ENCODE measurements at regions not wholly inside any gene's neighbourhood (a gene's known extent, or its start where the extent isn't known, plus 50 kb on each side); places are given as distances from the start of the nearest gene placed in this dataset.
A peak's percentile ranks its signal among the peaks of the same experiment; 100 is the strongest.
"Not testable (repeated sequence)": the region's sequence is repeated elsewhere in the genome, so short reads cannot be mapped to it uniquely, and the experiment has no call there.

- no peak for DNase-seq
These were observed 391.5 kb downstream of the CD83 start for GRCh38 chr6:14509120-14509519.

GRCh38 chr6:14510038-14510437, 392.5 kb downstream of the CD83 start:
- DNase-seq = no peak

- DNase-seq = no peak
These were observed 393.6 kb downstream of the CD83 start for GRCh38 chr6:14511061-14511586.

GRCh38 chr6:14512246-14512645, 394.7 kb downstream of the CD83 start:
- no peak for DNase-seq

- DNase-seq = no peak
These were observed 396.2 kb downstream of the CD83 start for GRCh38 chr6:14513496-14514393.

- DNase-seq = no peak
These were observed 399.4 kb downstream of the CD83 start for GRCh38 chr6:14516956-14517355.

- no peak for DNase-seq
These were observed 400.0 kb downstream of the CD83 start for GRCh38 chr6:14517516-14518105.

GRCh38 chr6:14518515-14519217, 401.1 kb downstream of the CD83 start:
- DNase-seq = no peak

- no peak for DNase-seq
These were observed 402.5 kb downstream of the CD83 start for GRCh38 chr6:14520029-14520428.

- no peak for DNase-seq
These were observed 403.0 kb downstream of the CD83 start for GRCh38 chr6:14520536-14520935.

- no peak for DNase-seq
These were observed 403.6 kb downstream of the CD83 start for GRCh38 chr6:14521141-14521540.

GRCh38 chr6:14521861-14522260, 404.3 kb downstream of the CD83 start:
- not testable (repeated sequence) for DNase-seq

- no peak for DNase-seq
These were observed 406.7 kb downstream of the CD83 start for GRCh38 chr6:14524319-14524718.

GRCh38 chr6:14530385-14530784, 412.8 kb downstream of the CD83 start:
- DNase-seq = no peak

- no peak for DNase-seq
These were observed 415.9 kb downstream of the CD83 start for GRCh38 chr6:14533446-14533845.

- no peak for DNase-seq
These were observed 419.5 kb downstream of the CD83 start for GRCh38 chr6:14537030-14537429.

- DNase-seq = no peak
These were observed 422.7 kb downstream of the CD83 start for GRCh38 chr6:14540276-14540675.

- DNase-seq = no peak
These were observed 423.4 kb downstream of the CD83 start for GRCh38 chr6:14540810-14541540.

GRCh38 chr6:14542670-14543366, 425.2 kb downstream of the CD83 start:
- no peak for DNase-seq

GRCh38 chr6:14543971-14544585, 426.5 kb downstream of the CD83 start:
- DNase-seq = no peak

GRCh38 chr6:14544666-14545065, 427.1 kb downstream of the CD83 start:
- DNase-seq = peak; percentile 99

- no peak for DNase-seq
These were observed 427.9 kb downstream of the CD83 start for GRCh38 chr6:14545496-14545895.

All from NCI-H2171 (cell line).